ENCODE measurements at regions not wholly inside any gene's neighbourhood (a gene's known extent, or its start where the extent isn't known, plus 50 kb on each side); places are given as distances from the start of the nearest gene placed in this dataset.

- no peak for TF ChIP-seq CTCF (IDR thresholded peaks at IDR 0.05; ENCODE audit: low read depth, low read length)
- TF ChIP-seq MYC (IDR thresholded peaks at IDR 0.05; ENCODE audit: low read depth, low read length): no peak
- no peak for TF ChIP-seq POLR2A (IDR thresholded peaks at IDR 0.05; ENCODE audit: extremely low read depth, insufficient read length)
Measured at GRCh38 chr5:28557114-28557513, 1518.7 kb upstream of the CDH9 start.
